Fibroblast of pulmonary artery (primary cell): ENCODE measurements at regions not wholly inside any gene's neighbourhood (a gene's known extent, or its start where the extent isn't known, plus 50 kb on each side); places are given as distances from the start of the nearest gene placed in this dataset.
A peak's percentile ranks its signal among the peaks of the same experiment; 100 is the strongest.

ENCODE experiments used
- DNase-seq: peaks from one replicate; pipeline ENCODE4 v3.0.0-alpha.2; 2010; ENCODE audit warnings: low read depth
- H3K4me3 ChIP-seq: replicated peaks from 2 replicates; pipeline ENCODE4 v1.5.1; 2011; ENCODE audit warnings: low read depth, mild to moderate bottlenecking, control low read depth, low read length, moderate library complexity
- CTCF ChIP-seq: IDR thresholded peaks from 2 replicates; pipeline ENCODE4 v1.5.1; 2011; ENCODE audit warnings: mild to moderate bottlenecking, control low read depth, low read length, inconsistent platforms; ENCODE audit errors: missing control alignments

- no peak for TF ChIP-seq CTCF
Observed at GRCh38 chr6:139443231-139444112, 69.0 kb upstream of the CITED2 start.

GRCh38 chr6:139442188-139442671, 67.8 kb upstream of the CITED2 start:
- no peak overlapping the region for H3K4me3 ChIP-seq
- TF ChIP-seq CTCF: no peak
- no peak for DNase-seq

More at GRCh38 chr6:139443231-139444112, 69.0 kb upstream of the CITED2 start:
- DNase-seq: no peak
- no peak overlapping the region for H3K4me3 ChIP-seq

- DNase-seq: peak; percentile 28
- H3K4me3 ChIP-seq: no peak overlapping the region
- TF ChIP-seq CTCF: no peak
Observed at GRCh38 chr6:139439349-139439748, 64.9 kb upstream of the CITED2 start.

- H3K4me3 ChIP-seq: no peak overlapping the region
- no peak for TF ChIP-seq CTCF
- no peak for DNase-seq
Observed at GRCh38 chr6:139438775-139439174, 64.3 kb upstream of the CITED2 start.

GRCh38 chr6:139436957-139437348, 62.5 kb upstream of the CITED2 start:
- no peak for DNase-seq
- TF ChIP-seq CTCF: no peak
- H3K4me3 ChIP-seq: no peak overlapping the region

- DNase-seq: no peak
- H3K4me3 ChIP-seq: no peak overlapping the region
- no peak for TF ChIP-seq CTCF
Observed at GRCh38 chr6:139436200-139436956, 61.9 kb upstream of the CITED2 start.
